SKM-1 treated with dmso at 0.1 percent for 144 hours (cell line): ENCODE measurements at regions not wholly inside any gene's neighbourhood (a gene's known extent, or its start where the extent isn't known, plus 50 kb on each side); places are given as distances from the start of the nearest gene placed in this dataset.
"Not testable (repeated sequence)": the region's sequence is repeated elsewhere in the genome, so short reads cannot be mapped to it uniquely, and the experiment has no call there.

Source experiments
- DNase-seq: peaks from one replicate; lab custom pipeline; 2025; ENCODE audit not compliant: unreplicated experiment; lab: John Stamatoyannopoulos, UW

DNA sequence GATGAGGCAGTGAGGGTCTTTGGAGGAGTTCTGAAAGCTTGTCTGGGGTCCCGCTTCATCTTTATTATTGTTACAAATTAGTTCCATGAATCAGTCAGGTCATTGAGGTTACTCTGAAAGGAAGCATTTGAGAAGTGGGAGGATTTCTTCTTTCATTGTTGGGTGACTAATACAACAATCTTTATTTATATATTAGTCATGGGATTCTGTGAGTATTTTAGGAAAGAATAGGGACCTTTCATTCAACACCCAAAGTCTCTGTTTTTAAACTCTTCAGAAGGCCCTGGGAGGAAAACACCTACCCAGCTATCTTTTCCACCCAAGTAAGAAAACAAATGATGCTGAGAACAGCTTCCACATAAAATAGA lies 98.3 kb downstream of the SOD2 start:
- no peak for DNase-seq

GRCh38 chr6:159594106-159594749 lies 98.8 kb downstream of the SOD2 start:
- DNase-seq = no peak

DNA sequence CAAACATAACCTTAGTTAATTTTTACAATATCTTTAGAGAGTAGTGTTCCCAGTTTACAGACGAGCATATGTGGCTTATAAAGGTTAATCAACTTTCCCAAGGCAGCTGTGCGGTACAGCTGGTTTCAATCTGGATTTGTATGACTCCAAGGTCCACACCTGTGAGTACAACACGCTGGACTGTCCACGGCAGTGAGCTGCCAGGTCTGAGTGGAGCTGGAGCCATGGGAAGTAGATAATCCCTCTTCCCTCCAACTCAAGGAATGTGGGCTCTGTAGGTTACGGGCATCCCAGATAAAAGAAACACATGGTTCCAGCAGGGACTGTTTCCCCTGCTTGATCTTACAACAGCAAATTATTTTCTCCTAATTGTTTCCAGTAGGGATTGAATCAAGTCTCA lies 102.2 kb downstream of the SOD2 start:
- no peak for DNase-seq

GRCh38 chr6:159586684-159587083 lies 106.4 kb downstream of the SOD2 start:
- no peak for DNase-seq

DNA sequence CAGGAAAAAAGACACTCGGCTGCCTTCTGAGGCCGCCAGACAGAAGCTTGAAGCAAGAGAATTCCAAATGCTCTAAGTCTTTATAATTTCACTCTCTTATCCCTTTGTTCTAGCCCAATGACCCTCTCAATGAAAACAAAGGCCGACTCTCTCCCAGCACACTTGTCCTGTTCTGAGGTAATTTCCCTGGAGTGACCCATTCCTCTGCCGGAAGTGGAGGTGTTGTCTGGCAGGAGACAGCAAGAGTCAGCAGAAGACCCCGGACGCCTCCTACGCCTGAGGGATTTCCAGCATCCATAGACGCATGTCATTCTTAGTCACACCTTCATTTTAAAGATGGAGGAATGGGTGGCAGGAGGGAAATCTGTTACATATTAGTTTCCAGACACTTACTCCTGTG lies 110.3 kb downstream of the SOD2 start:
- no peak for DNase-seq

DNA sequence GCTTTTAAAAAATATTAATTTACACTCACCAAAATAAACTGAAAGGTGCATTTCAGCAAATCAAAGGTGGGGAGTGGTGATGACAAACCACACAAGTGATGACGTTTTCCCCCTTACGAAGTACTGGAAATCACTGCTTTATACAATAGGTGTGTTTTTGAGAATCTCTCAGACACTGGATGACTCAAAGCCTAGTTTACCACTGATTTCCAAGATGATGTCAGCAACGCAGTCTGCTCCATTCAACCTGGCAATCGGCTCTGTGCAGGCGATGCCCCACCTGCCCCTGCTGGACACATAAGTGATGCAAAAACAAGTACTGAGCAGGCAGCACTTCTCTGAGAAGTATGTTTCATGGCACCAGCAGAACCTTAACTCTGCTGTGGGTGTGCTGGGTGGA lies 114.4 kb downstream of the SOD2 start:
- no peak for DNase-seq

- no peak for DNase-seq
Observed at GRCh38 chr6:159577564-159577963, 115.5 kb downstream of the SOD2 start.

- DNase-seq = no peak
Observed at GRCh38 chr6:159572439-159573110, 120.5 kb downstream of the SOD2 start.

DNA sequence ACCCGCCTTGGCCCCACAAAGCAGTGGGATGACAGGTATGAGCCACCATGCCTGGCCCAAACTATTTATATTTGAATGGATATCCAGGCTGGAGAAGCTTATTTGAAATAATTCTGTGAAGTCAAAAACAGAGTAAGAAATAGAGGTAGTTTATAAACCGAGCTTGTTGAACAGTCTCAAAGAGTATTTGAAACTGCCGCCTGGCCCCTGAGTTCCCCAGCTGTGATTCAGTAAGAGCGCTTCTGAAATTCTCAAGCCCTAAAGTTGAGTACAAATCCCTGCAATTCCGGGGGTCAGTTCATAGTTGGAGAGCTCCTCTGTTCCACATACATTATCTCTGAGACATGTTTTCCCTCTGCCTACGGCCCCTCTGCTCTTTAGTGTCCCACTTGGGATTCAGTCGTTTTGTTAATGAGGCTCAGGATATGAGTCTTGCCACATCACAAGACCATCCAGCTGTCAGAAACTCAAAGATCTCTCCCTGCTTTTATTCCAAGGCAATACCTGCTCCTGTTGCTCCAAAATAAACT lies 127.8 kb downstream of the SOD2 start:
- DNase-seq = no peak

DNA sequence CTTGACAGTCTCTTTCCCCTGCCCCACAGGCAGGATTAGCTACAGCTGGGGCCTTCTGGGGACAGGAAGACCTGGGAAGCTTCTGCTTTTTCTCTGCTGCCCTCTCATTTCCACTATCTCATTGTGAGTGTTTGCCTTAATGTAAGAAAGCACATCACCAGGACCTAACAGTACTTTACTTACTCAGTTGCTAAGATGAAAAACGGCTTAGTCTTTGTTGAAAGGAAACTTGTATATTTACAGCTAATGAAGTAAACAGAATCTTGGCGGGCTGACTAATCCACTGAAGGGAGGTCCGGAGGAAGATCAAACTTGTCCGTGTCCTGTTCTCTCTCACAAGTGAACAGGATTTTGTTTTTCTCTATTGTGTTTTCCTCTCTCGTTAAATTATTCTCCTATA lies 128.6 kb downstream of the SOD2 start:
- no peak for DNase-seq

GRCh38 chr6:159557031-159557430 lies 136.0 kb downstream of the SOD2 start:
- no peak for DNase-seq

- no peak for DNase-seq
Observed at GRCh38 chr6:159555082-159555875, 137.8 kb downstream of the SOD2 start.

- DNase-seq = no peak
Observed at GRCh38 chr6:159541296-159541695, 151.7 kb downstream of the SOD2 start.

DNA sequence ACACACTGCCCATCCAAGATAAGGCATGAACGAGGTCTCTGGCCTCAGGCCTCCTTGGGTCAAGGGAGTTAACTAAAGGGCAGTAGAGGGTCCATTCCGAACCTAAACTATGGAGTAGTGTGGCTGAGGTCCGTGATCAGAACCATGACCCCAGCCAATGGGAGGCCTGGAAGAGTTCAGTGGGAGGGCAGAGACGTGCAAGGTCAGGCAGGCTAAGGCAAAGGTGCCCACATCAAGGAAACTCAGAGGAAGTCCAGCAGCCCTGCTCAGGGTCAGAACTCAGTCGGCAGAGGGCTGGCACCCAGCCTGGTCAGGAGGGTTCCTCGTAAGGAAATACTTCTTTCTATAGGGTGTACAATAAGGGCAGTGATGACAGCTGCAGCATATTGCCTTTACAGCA lies 152.2 kb downstream of the SOD2 start:
- no peak for DNase-seq

- no peak for DNase-seq
Observed at GRCh38 chr6:159540152-159540551, 152.9 kb downstream of the SOD2 start.

- DNase-seq = not testable (repeated sequence)
Observed at GRCh38 chr6:159538031-159538430, 155.0 kb downstream of the SOD2 start.

DNA sequence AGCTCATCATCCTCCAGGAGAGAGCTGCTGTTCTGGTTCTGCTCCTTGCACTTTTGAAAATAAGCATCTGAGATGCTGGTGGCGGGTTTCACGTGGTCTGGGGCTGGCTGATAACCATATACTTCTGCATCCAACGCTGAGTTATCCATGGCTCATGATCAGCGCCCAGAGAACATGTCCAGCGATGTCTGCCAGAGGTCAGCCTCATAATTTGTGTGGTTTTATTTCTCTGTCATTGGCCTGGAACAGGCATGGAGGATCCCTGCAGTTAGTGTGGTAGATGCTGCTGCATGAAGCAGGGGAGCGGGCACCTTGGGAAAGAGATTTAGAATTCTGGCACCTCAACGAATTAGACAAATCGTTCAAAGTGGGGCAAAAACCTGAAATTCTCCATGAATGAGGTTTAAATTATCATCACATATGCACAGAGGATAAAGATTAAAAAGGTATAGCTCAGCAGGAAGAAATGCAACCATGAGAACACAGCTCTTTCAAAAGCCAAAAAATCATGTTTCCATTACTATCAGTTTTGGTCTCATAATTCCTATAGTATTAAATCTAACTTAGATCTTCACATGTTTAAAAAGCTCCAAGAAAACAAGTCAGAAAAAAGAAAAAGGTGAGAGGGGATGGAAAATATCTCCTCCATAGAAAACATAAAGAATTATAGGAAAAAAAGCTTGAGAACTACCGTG lies 157.2 kb downstream of the SOD2 start:
- DNase-seq = no peak

DNA sequence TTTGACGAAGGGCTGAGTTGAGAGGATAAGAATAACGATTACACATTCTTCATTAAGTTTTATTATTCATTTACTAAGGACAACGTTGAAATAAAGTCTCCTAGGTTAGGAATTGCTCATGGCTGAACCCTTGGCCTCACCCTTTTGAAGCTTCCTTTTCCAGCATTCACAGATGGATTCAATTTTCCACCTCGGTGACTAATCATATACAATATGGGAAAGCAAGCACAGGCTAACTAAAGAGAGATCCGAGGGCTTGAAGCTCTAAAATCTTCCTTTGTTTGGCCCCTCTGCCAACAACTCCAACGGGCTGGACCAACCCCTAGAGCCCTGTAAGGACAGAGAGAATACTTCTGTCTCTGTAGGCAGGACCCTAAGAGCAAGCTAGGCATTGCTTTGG lies 159.5 kb downstream of the SOD2 start:
- DNase-seq = no peak

GRCh38 chr6:159533016-159533415 lies 160.0 kb downstream of the SOD2 start:
- DNase-seq = no peak

GRCh38 chr6:159532155-159532554 lies 160.9 kb downstream of the SOD2 start:
- DNase-seq = no peak

- no peak for DNase-seq
Observed at GRCh38 chr6:159529934-159530333, 163.1 kb downstream of the SOD2 start.
